IMR-90 (cell line): ENCODE measurements at regions not wholly inside any gene's neighbourhood (a gene's known extent, or its start where the extent isn't known, plus 50 kb on each side); places are given as distances from the start of the nearest gene placed in this dataset.

Experiments used
- ATAC-seq: fragments of 200-7000 bp; cut with Tn5 transposase; 2 replicates; pipeline ENCODE4 v1.9.1; 2020; ENCODE audit warnings: low read depth, mild to moderate bottlenecking, moderate library complexity
- BruUV-seq: library from RNA; stranded (reverse); fragments of 400-500 nt; replicated peaks from 2 replicates; lab custom pipeline; 2021; lab: Mats Ljungman, UMichigan
- CTCF ChIA-PET: fragments of 300-600 bp; formaldehyde crosslinking; extraction: SDS; loops from one replicate; lab custom pipeline; 2021; ENCODE audit warnings: antibody characterized with exemption; lab: Yijun Ruan, JAX
- POLR2A ChIA-PET: fragments of 300-600 bp; sonication (Branson Sonifier 250); formaldehyde crosslinking; loops from one replicate; lab custom pipeline; 2022; ENCODE audit warnings: antibody characterized with exemption; ENCODE audit not compliant: unreplicated experiment; lab: Charles Lee
- DNase-seq: peaks from one replicate; pipeline ENCODE4 v3.0.0; 2013
- H2AFZ ChIP-seq: replicated peaks from 2 replicates; pipeline ENCODE3; 2013; ENCODE audit warnings: low read length, mild to moderate bottlenecking; ENCODE audit not compliant: poor library complexity
- H2AK5ac ChIP-seq: 2 replicates; pipeline ENCODE4 v1.6.1; 2013; ENCODE audit warnings: low read depth, low read length, inconsistent platforms
- H2AK9ac ChIP-seq: replicated peaks from 2 replicates; pipeline ENCODE3; 2013; ENCODE audit warnings: mild to moderate bottlenecking, low read depth, low read length, moderate library complexity; ENCODE audit not compliant: poor library complexity
- H2BK120ac ChIP-seq: 2 replicates; pipeline ENCODE4 v1.6.1; 2013; ENCODE audit warnings: low read depth, low read length, inconsistent platforms
- H2BK15ac ChIP-seq: 3 replicates; pipeline ENCODE4 v1.6.1; 2013; ENCODE audit warnings: low read depth, low read length, inconsistent platforms
- H2BK20ac ChIP-seq: 2 replicates; pipeline ENCODE4 v1.6.1; 2013; ENCODE audit warnings: low read depth, mild to moderate bottlenecking, inconsistent platforms, low read length, moderate library complexity
- H2BK5ac ChIP-seq: 2 replicates; pipeline ENCODE4 v1.6.1; 2013; ENCODE audit warnings: mild to moderate bottlenecking, low read depth, low read length, inconsistent platforms; ENCODE audit not compliant: poor library complexity, severe bottlenecking
- H3K14ac ChIP-seq: replicated peaks from 2 replicates; pipeline ENCODE4 v1.6.1; 2013; ENCODE audit warnings: low read depth, low read length, inconsistent platforms
- H3K18ac ChIP-seq: 2 replicates; pipeline ENCODE4 v1.6.1; 2013; ENCODE audit warnings: low read depth, low read length, control low read depth
- H3K23ac ChIP-seq: 2 replicates; pipeline ENCODE4 v1.6.1; 2013; ENCODE audit warnings: low read depth, low read length, inconsistent platforms
- H3K27ac ChIP-seq: 2 replicates; pipeline ENCODE4 v1.5.1; 2013; ENCODE audit warnings: mild to moderate bottlenecking, control low read depth, low read length; ENCODE audit not compliant: insufficient read depth
- H3K27me3 ChIP-seq: 2 replicates; pipeline ENCODE4 v1.6.1; 2013; ENCODE audit warnings: low read length; ENCODE audit not compliant: control insufficient read depth, insufficient read depth
- H3K36me3 ChIP-seq: 2 replicates; pipeline ENCODE4 v1.6.1; 2013; ENCODE audit warnings: low read length, mixed read lengths; ENCODE audit not compliant: control insufficient read depth, insufficient read depth
- H3K4ac ChIP-seq: 2 replicates; pipeline ENCODE4 v1.6.1; 2013; ENCODE audit warnings: low read depth, low read length, inconsistent platforms
- H3K4me1 ChIP-seq: 2 replicates; pipeline ENCODE4 v1.6.1; 2013; ENCODE audit warnings: low read length, mixed read lengths; ENCODE audit not compliant: control insufficient read depth, insufficient read depth
- H3K4me2 ChIP-seq: 2 replicates; pipeline ENCODE4 v1.6.1; 2013; ENCODE audit warnings: low read depth, mild to moderate bottlenecking, control low read depth, low read length, moderate library complexity
- H3K4me3 ChIP-seq: 2 replicates; pipeline ENCODE4 v1.5.1; 2013; ENCODE audit warnings: low read depth, mild to moderate bottlenecking, control low read depth, low read length, moderate library complexity; ENCODE audit not compliant: insufficient read depth
- H3K56ac ChIP-seq: 2 replicates; pipeline ENCODE4 v1.6.1; 2013; ENCODE audit warnings: low read length, inconsistent platforms; ENCODE audit not compliant: insufficient read depth; ENCODE audit errors: extremely low read depth
- H3K79me1 ChIP-seq, 2 experiments: 2 replicates each; pipeline ENCODE4 v1.6.1; 2013; ENCODE audit warnings: low read length in 2 of 2, inconsistent platforms in 1 of 2, low read depth in 1 of 2
- H3K9ac ChIP-seq: 2 replicates; pipeline ENCODE4 v1.6.1; 2013; ENCODE audit warnings: low read depth, low read length, control low read depth
- H3K9me1 ChIP-seq: 2 replicates; pipeline ENCODE4 v1.6.1; 2013; ENCODE audit warnings: low read length, inconsistent platforms; ENCODE audit not compliant: insufficient read depth
- H3K9me3 ChIP-seq: 2 replicates; pipeline ENCODE4 v1.6.1; 2013; ENCODE audit warnings: low read length; ENCODE audit not compliant: control insufficient read depth, insufficient read depth
- H4K20me1 ChIP-seq: 2 replicates; pipeline ENCODE4 v1.6.1; 2013; ENCODE audit warnings: low read length, inconsistent platforms; ENCODE audit not compliant: insufficient read depth
- H4K5ac ChIP-seq: 2 replicates; pipeline ENCODE4 v1.6.1; 2013; ENCODE audit warnings: mild to moderate bottlenecking, low read depth, low read length, control low read depth
- H4K8ac ChIP-seq, 2 experiments: 2 replicates each; pipeline ENCODE4 v1.6.1; 2013; ENCODE audit warnings: low read depth in 2 of 2, low read length in 2 of 2, control low read depth in 1 of 2, inconsistent platforms in 1 of 2
- H4K91ac ChIP-seq: 2 replicates; pipeline ENCODE4 v1.6.1; 2013; ENCODE audit warnings: low read depth, low read length, inconsistent platforms; ENCODE audit not compliant: insufficient read depth
- BHLHE40 ChIP-seq: fragments of 150-350 bp; IDR thresholded peaks from 2 replicates; pipeline ENCODE4 v1.6.1; 2016; ENCODE audit warnings: mild to moderate bottlenecking, low read depth, low read length
- CEBPB ChIP-seq: IDR thresholded peaks from 2 replicates; pipeline ENCODE4 v1.6.1; 2012; ENCODE audit warnings: low read depth, low read length, improper control_type of control experiment
- CHD1 ChIP-seq: IDR thresholded peaks from 2 replicates; pipeline ENCODE4 v1.6.1; 2012; ENCODE audit warnings: low read depth, low read length, improper control_type of control experiment
- CTCF ChIP-seq: conservative IDR thresholded peaks from 2 replicates; pipeline ENCODE4 v1.5.1; 2012; ENCODE audit warnings: mild to moderate bottlenecking, low read depth, low read length, improper control_type of control experiment
- ELK1 ChIP-seq: fragments of 150-350 bp; IDR thresholded peaks from 2 replicates; pipeline ENCODE4 v1.6.1; 2016; ENCODE audit warnings: low read depth, mild to moderate bottlenecking, low read length, moderate library complexity, borderline replicate concordance
- FOS ChIP-seq: fragments of 150-350 bp; IDR thresholded peaks from 2 replicates; pipeline ENCODE4 v1.6.1; 2016; ENCODE audit warnings: low read depth, low read length
- MAFK ChIP-seq: IDR thresholded peaks from 2 replicates; pipeline ENCODE4 v1.6.1; 2012; ENCODE audit warnings: low read depth, low read length, improper control_type of control experiment
- MAZ ChIP-seq: IDR thresholded peaks from 2 replicates; pipeline ENCODE4 v1.6.1; 2012; ENCODE audit warnings: low read depth, mild to moderate bottlenecking, low read length, improper control_type of control experiment, moderate library complexity, borderline replicate concordance
- MXI1 ChIP-seq: IDR thresholded peaks from 2 replicates; pipeline ENCODE4 v1.6.1; 2012; ENCODE audit warnings: low read depth, mild to moderate bottlenecking, low read length, moderate library complexity, borderline replicate concordance
- NFE2L2 ChIP-seq: fragments of 150-350 bp; IDR thresholded peaks from 2 replicates; pipeline ENCODE4 v1.6.1; 2016; ENCODE audit warnings: low read depth, mild to moderate bottlenecking, low read length
- POLR2A ChIP-seq: IDR thresholded peaks from 2 replicates; pipeline ENCODE4 v1.6.1; 2012; ENCODE audit warnings: mild to moderate bottlenecking, low read depth, low read length
- RAD21 ChIP-seq: IDR thresholded peaks from 2 replicates; pipeline ENCODE4 v1.6.1; 2012; ENCODE audit warnings: low read length, improper control_type of control experiment
- RCOR1 ChIP-seq: IDR thresholded peaks from 2 replicates; pipeline ENCODE4 v1.6.1; 2012; ENCODE audit warnings: mild to moderate bottlenecking, low read length, improper control_type of control experiment; ENCODE audit not compliant: insufficient replicate concordance
- RFX5 ChIP-seq: IDR thresholded peaks from 2 replicates; pipeline ENCODE4 v1.8.0; 2012; ENCODE audit warnings: low read depth, mild to moderate bottlenecking, low read length, moderate library complexity
- SMC3 ChIP-seq: fragments of 150-350 bp; IDR thresholded peaks from 2 replicates; pipeline ENCODE4 v1.6.1; 2016; ENCODE audit warnings: low read depth, mild to moderate bottlenecking, antibody characterized with exemption, low read length, moderate library complexity
- USF2 ChIP-seq: fragments of 150-350 bp; IDR thresholded peaks from 2 replicates; pipeline ENCODE4 v1.6.1; 2017; ENCODE audit warnings: mild to moderate bottlenecking, antibody characterized with exemption, low read length, low read depth
- WGBS, 2 experiments: methylation state at CpG; one replicate each; pipeline versions ENCODE4 v1.1.5 to v1.1.7; 2013; ENCODE audit warnings: missing lambda C conversion rate in 2 of 2; ENCODE audit not compliant: insufficient read length in 1 of 2; ENCODE audit errors: extremely low coverage in 2 of 2; 5-methylcytosine and 5-hydroxymethylcytosine counted together
- dilution Hi-C: fragments of 300-500 bp; cut with HindIII; formaldehyde crosslinking; loops from one replicate; pipeline ENCODE4 v1.14.3; 2018; ENCODE audit warnings: low sequenced_read_pairs; ENCODE audit not compliant: unreplicated experiment
- in situ Hi-C: fragments of 300-500 bp; cut with MboI; formaldehyde crosslinking; loops from 3 replicates; pipeline ENCODE4 v1.14.3; 2019; ENCODE audit warnings: low sequenced_read_pairs, inconsistent platforms, mixed read lengths
- intact Hi-C: fragments of 100-400 bp; cut with micrococcal nuclease; formaldehyde crosslinking; loops from 2 replicates; pipeline ENCODE4 v1.10.0; 2022

- no peak overlapping the region for H3K4ac ChIP-seq
- intact Hi-C loops (loop anchor here (5.0 kb wide), 1 partner anchor 390 kb away; no protein-coding TSS in a partner anchor), dilution Hi-C loops (no loop called here), in situ Hi-C loops (no loop called here)
- no peak overlapping the region for H3K27ac ChIP-seq
- no CpG with 5 or more reads among the region's 4 CpGs for WGBS, 2 experiments
- H3K56ac ChIP-seq, result no peak overlapping the region; the same call in 1 of the 2 replicates
- CTCF ChIA-PET, result no interaction called here
- H4K8ac ChIP-seq, result no peak overlapping the region
- H4K91ac ChIP-seq, result no peak overlapping the region
- H2BK15ac ChIP-seq, result 0 out of 3 replicates have a peak overlapping the region, but pooled peaks have one; percentile 0
- no peaks in the 10 kb centered on the region for H3K9me1 ChIP-seq
- no peaks in the 10 kb centered on the region for H3K27me3 ChIP-seq
- no peak overlapping the region for H3K23ac ChIP-seq
- H4K5ac ChIP-seq, result no peak overlapping the region
- H2BK5ac ChIP-seq, result no peak overlapping the region
- H2AFZ ChIP-seq, result no peak overlapping the region
- H3K18ac ChIP-seq, result no peak overlapping the region
- TF ChIP-seq MXI1 (no peak), RFX5 (no peak), MAZ (no peak), NFE2L2 (no peak), RCOR1 (no peak), CTCF (peak; percentile 28; the same call in 1 of the 2 replicates), CEBPB (no peak), MAFK (no peak), CHD1 (no peak), SMC3 (peak; percentile 29; the same call in 1 of the 2 replicates), BHLHE40 (no peak), RAD21 (peak; percentile 18; the same call in 1 of the 2 replicates), POLR2A (no peak), FOS (no peak), USF2 (no peak), ELK1 (no peak)
- no peaks in the 10 kb centered on the region for H3K79me1 ChIP-seq
- 0 out of 2 replicates have a peak overlapping the region, but pooled peaks have one; percentile 13 for H3K14ac ChIP-seq
- no peak overlapping the region for H2AK5ac ChIP-seq
- H2AK9ac ChIP-seq, result no peak overlapping the region
- no peak overlapping the region for H2BK20ac ChIP-seq
- no peaks in the 10 kb centered on the region for H4K20me1 ChIP-seq
- H3K9me3 ChIP-seq, result no peaks in the 10 kb centered on the region
- ATAC-seq (no peak), DNase-seq (peak; percentile 28)
- H3K4me3 ChIP-seq, result no peak overlapping the region
- POLR2A ChIA-PET, result interaction anchor here (1.0 kb wide), 1 partner anchor 9 kb away, joined by 3 read pairs; no protein-coding TSS in a partner anchor
- BruUV-seq, result no TSS peak
- H2BK120ac ChIP-seq, result no peak overlapping the region
- H3K4me1 ChIP-seq, result no peaks in the 10 kb centered on the region
- no peak overlapping the region for H3K4me2 ChIP-seq
- H3K36me3 ChIP-seq, result no peaks in the 10 kb centered on the region
- H3K9ac ChIP-seq, result no peak overlapping the region
Measured at GRCh38 chr12:115362339-115362976, 678.5 kb upstream of the TBX3 start.
